ENCODE measurements at regions not wholly inside any gene's neighbourhood (a gene's known extent, or its start where the extent isn't known, plus 50 kb on each side); places are given as distances from the start of the nearest gene placed in this dataset.

DNA sequence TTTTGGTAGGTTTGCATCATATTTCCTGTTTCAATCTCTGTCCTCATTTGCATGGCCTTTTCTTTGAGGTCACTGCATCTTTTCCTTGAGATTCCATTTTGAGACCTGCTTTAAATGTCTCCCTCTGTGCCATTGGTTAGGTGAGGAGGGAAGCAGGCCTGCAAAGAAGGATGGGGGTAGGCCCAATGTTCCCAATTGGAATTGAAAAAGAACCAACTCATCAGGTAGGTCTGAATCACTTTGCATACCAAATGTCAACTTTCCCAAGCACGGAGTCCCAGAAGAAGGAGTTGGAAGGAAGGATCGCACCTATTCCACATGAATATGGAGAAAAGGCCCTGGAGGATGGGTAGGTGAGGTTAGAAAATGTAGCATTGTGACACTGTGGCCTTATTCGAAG, 318.5 kb downstream of the BLID start:
- H3K4me3 ChIP-seq (ENCODE audit: low read depth, low read length) = no peak overlapping the region
- TF ChIP-seq, protein P1, sequence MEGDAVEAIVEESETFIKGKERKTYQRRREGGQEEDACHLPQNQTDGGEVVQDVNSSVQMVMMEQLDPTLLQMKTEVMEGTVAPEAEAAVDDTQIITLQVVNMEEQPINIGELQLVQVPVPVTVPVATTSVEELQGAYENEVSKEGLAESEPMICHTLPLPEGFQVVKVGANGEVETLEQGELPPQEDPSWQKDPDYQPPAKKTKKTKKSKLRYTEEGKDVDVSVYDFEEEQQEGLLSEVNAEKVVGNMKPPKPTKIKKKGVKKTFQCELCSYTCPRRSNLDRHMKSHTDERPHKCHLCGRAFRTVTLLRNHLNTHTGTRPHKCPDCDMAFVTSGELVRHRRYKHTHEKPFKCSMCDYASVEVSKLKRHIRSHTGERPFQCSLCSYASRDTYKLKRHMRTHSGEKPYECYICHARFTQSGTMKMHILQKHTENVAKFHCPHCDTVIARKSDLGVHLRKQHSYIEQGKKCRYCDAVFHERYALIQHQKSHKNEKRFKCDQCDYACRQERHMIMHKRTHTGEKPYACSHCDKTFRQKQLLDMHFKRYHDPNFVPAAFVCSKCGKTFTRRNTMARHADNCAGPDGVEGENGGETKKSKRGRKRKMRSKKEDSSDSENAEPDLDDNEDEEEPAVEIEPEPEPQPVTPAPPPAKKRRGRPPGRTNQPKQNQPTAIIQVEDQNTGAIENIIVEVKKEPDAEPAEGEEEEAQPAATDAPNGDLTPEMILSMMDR (IDR thresholded peaks at IDR 0.05; ENCODE audit: low read depth, low read length, missing control alignments) = no peak
- DNase-seq (ENCODE audit: low read depth) = no peak

DNA sequence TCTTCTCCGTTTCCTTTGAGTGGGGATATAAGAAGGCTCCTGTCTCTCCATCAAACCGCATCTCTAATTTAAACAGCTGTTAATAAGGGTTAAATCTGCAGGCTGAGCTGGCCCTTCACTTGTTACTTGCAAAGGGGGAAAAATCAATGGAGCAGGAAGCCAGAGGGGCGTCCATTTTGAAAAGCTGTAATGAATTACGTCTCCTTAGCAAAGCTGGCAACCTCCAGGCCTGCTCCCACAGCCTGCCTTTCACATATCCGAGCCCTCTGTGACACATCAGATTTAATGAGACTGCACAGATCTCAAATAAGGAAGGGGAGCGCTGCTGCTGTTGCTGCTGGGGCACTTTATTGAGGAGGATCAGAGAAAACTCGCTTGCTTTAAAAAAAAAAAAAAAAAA, 320.8 kb downstream of the BLID start:
- H3K4me3 ChIP-seq (ENCODE audit: low read depth, low read length) = no peak overlapping the region
- no peak for DNase-seq (ENCODE audit: low read depth)
- TF ChIP-seq, protein P1 (IDR thresholded peaks at IDR 0.05; ENCODE audit: low read depth, low read length, missing control alignments) = no peak

DNA sequence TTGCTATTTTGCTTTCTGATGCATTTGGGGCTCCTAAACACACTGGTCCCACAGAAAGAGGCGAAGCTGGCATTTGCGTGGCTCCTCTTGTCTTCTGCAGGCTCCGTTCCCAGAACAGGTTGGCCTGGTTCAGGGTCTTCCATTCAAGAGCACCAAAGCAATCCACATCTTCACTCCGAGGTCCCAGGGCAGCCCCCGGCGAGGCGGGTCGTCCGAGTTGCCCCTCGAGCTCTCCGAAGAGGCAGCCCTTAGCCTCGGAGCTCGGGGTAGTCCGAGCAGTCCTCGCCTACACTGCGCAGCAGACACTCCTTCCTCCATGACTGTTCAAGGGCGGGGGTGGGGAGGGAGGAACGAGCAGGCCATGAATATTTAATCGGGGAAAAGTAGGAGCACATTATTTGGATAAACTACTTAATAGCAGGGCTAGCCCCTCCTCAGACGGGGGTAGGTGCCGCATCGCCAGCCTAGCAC, 321.3 kb downstream of the BLID start:
- DNase-seq (ENCODE audit: low read depth) = no peak
- no peak overlapping the region for H3K4me3 ChIP-seq (ENCODE audit: low read depth, low read length)
- TF ChIP-seq, protein P1 (IDR thresholded peaks at IDR 0.05; ENCODE audit: low read depth, low read length, missing control alignments) = no peak

DNA sequence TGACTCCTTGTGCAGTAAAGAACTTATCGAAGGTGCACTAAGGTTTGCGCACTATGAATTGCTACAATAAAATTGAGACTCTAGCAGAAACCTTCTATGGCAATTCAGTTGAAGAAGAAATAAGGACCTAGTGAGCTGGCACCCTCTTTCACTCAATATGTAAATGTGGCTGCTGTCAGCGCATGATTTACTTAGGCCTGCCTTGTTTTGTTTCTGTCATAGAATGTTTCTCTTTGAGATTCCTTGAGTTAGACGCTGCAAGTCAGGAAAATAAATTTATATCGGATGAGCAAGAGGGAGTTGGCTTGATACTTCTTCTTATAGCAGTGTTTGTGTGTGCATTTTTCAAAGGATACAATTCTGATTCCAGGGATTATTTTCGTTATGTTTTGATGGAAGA, 322.1 kb downstream of the BLID start:
- no peak overlapping the region for H3K4me3 ChIP-seq (ENCODE audit: low read depth, low read length)
- no peak for DNase-seq (ENCODE audit: low read depth)
- TF ChIP-seq, protein P1 (IDR thresholded peaks at IDR 0.05; ENCODE audit: low read depth, low read length, missing control alignments) = no peak

DNA sequence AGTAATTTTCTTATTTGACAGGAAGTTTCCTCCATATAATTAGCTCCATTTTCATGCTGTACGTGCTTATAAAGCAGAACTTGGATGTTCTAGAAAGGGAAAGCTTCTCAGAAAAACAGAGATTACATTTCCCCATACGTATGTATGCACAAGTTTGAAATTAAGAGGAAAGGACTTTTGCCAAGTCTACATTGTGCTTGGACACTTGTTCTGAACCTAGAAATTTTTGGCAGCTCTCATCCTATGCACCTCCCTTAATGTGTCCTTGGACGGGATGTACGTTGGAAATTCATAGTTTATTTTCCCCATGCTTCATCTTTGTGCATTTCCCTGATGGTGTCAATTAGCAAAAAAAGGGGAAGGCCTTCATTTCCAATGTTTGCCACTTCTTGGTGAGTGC, 322.7 kb downstream of the BLID start:
- TF ChIP-seq, protein P1 (IDR thresholded peaks at IDR 0.05; ENCODE audit: low read depth, low read length, missing control alignments) = no peak
- no peak for DNase-seq (ENCODE audit: low read depth)
- no peak overlapping the region for H3K4me3 ChIP-seq (ENCODE audit: low read depth, low read length)

DNA sequence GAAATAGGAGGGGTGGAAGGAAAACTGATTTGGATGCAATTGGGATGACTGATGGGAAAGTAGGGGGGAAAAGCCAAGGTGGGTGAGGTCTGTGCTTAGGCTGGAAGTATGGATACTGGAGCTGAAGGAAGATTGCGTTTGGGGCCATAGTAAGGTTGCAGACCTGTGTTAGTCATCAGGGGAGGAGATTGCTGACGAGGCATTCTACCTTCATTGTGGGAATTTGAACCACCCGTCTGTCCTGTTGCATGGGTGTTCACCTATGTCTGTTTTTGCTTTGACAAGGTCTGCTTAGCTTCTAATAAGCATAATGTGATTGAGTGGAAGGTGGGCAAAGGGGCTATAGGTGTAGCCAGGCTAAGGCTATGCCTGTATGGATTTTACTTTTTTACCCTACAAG, 323.8 kb downstream of the BLID start:
- TF ChIP-seq, protein P1 (IDR thresholded peaks at IDR 0.05; ENCODE audit: low read depth, low read length, missing control alignments) = no peak
- H3K4me3 ChIP-seq (ENCODE audit: low read depth, low read length) = no peak overlapping the region
- no peak for DNase-seq (ENCODE audit: low read depth)

DNA sequence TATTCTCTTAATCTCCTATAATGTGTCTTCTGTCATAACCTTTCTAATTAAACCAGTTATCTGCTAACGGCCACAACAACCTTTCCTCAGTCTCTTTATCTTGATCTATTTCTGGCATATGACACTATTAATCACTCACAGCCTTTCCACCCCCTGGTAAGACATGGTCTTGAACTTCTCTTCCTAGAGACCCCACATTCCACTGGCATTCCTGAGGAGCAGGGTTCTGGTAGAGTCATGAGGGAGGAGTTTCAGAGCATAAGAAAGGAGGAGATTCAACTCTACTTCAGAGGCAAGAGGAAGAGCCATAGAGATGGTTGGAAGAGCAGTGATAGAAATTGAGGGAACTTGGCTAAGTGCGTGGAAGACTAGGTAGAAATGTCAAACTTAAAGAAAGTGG, 325.6 kb downstream of the BLID start:
- no peak for DNase-seq (ENCODE audit: low read depth)
- no peak overlapping the region for H3K4me3 ChIP-seq (ENCODE audit: low read depth, low read length)
- TF ChIP-seq, protein P1 (IDR thresholded peaks at IDR 0.05; ENCODE audit: low read depth, low read length, missing control alignments) = no peak

Data from GM12864 (cell line).